GM12878 (cell line): ENCODE measurements at regions not wholly inside any gene's neighbourhood (a gene's known extent, or its start where the extent isn't known, plus 50 kb on each side); places are given as distances from the start of the nearest gene placed in this dataset.

Experiments used
- ATAC-seq: fragments of 200-7000 bp; cut with Tn5 transposase; 3 replicates; pipeline ENCODE4 v1.9.1; 2020; ENCODE audit warnings: mild to moderate bottlenecking, moderate library complexity
- BruUV-seq: library from RNA; stranded (reverse); fragments of 400-500 nt; replicated peaks from 2 replicates; lab custom pipeline; 2021; lab: Mats Ljungman, UMichigan
- CTCF ChIA-PET: fragments of 300-600 bp; sonication (Branson Sonifier 250); formaldehyde crosslinking; extraction: SDS; loops from one replicate; lab custom pipeline; 2021; ENCODE audit warnings: inconsistent platforms; lab: Yijun Ruan, JAX
- POLR2A ChIA-PET: fragments of 350-600 bp; formaldehyde crosslinking; extraction: SDS; loops from one replicate; lab custom pipeline; 2021; ENCODE audit warnings: inconsistent platforms; lab: Charles Lee
- RAD21 ChIA-PET: fragments of 300-600 bp; sonication (Branson Sonifier 250); formaldehyde crosslinking; loops from one replicate; lab custom pipeline; 2023; ENCODE audit warnings: antibody characterized with exemption; ENCODE audit not compliant: unreplicated experiment; lab: Charles Lee
- SMC1A ChIA-PET: fragments of 300-600 bp; sonication (Branson Sonifier 250); formaldehyde crosslinking; loops from one replicate; lab custom pipeline; 2023; ENCODE audit not compliant: unreplicated experiment, uncharacterized antibody; lab: Charles Lee
- DNase-seq: peaks from one replicate; pipeline ENCODE4 v3.0.0-alpha.2; 2011; ENCODE audit warnings: low read depth, low spot score
- FAIRE-seq: peaks from 3 replicates; lab custom pipeline; 2011; peaks lifted over from hg19 to GRCh38; lab: Jason Lieb, UNC
- H2AFZ ChIP-seq: 2 replicates; pipeline ENCODE4 v1.6.0; 2011; ENCODE audit warnings: low read depth, low read length, control low read depth; ENCODE audit not compliant: control insufficient read depth
- H3K27ac ChIP-seq: 2 replicates; pipeline ENCODE4 v1.5.1; 2011; ENCODE audit warnings: control low read depth; ENCODE audit not compliant: control insufficient read depth, insufficient read depth
- H3K27me3 ChIP-seq, 2 experiments: replicated peaks in 1 of 2; 2 replicates each; pipeline versions ENCODE4 v1.6.0 to v1.6.1; 2011; ENCODE audit warnings: low read length in 1 of 2; ENCODE audit not compliant: control insufficient read depth in 2 of 2, insufficient read depth in 2 of 2
- H3K36me3 ChIP-seq, 2 experiments: 2 replicates each; pipeline ENCODE4 v1.5.1; 2011; ENCODE audit warnings: low read length in 1 of 2; ENCODE audit not compliant: control insufficient read depth in 2 of 2, insufficient read depth in 2 of 2
- H3K4me1 ChIP-seq: 2 replicates; pipeline ENCODE4 v1.6.1; 2011; ENCODE audit warnings: mild to moderate bottlenecking, low read length, moderate library complexity, mixed read lengths; ENCODE audit not compliant: control insufficient read depth, insufficient read depth
- H3K4me2 ChIP-seq: 2 replicates; pipeline ENCODE4 v1.6.0; 2011; ENCODE audit warnings: control low read depth; ENCODE audit not compliant: control insufficient read depth, insufficient read depth
- H3K4me3 ChIP-seq: fragments of 200-600 bp; sonication (generic); 2 replicates; pipeline ENCODE4 v1.5.1; 2016
- H3K79me2 ChIP-seq: 2 replicates; pipeline ENCODE4 v1.6.0; 2011; ENCODE audit warnings: low read length; ENCODE audit not compliant: control insufficient read depth, insufficient read depth
- H3K9ac ChIP-seq: 2 replicates; pipeline ENCODE4 v1.8.0; 2011; ENCODE audit warnings: low read length, control low read depth, mixed read lengths; ENCODE audit not compliant: control insufficient read depth, insufficient read depth
- H3K9me3 ChIP-seq: replicated peaks from 3 replicates; pipeline ENCODE4 v1.5.1; 2011; ENCODE audit warnings: mild to moderate bottlenecking, low read length; ENCODE audit not compliant: control insufficient read depth, insufficient read depth
- H4K20me1 ChIP-seq: 2 replicates; pipeline ENCODE4 v1.6.0; 2011; ENCODE audit not compliant: control insufficient read depth, insufficient read depth
- CBX3 ChIP-seq: fragments of 200-600 bp; sonication (generic); IDR thresholded peaks from 2 replicates; pipeline ENCODE4 v1.6.1; 2016; ENCODE audit warnings: low read depth, borderline replicate concordance
- CBX5 ChIP-seq: sonication (generic); IDR thresholded peaks from 2 replicates; pipeline ENCODE4 v1.6.1; 2016; ENCODE audit warnings: low read depth, moderate library complexity, mild to moderate bottlenecking, inconsistent platforms
- DPF2 ChIP-seq: fragments of 450-650 bp; IDR thresholded peaks from 2 replicates; pipeline ENCODE4 v1.6.1; 2017; ENCODE audit warnings: mild to moderate bottlenecking
- NFYB ChIP-seq: IDR thresholded peaks from 2 replicates; pipeline ENCODE4 v1.6.1; 2011; ENCODE audit warnings: low read depth, mild to moderate bottlenecking, low read length, improper control_type of control experiment, moderate library complexity; ENCODE audit not compliant: insufficient read depth
- RAD21 ChIP-seq: IDR thresholded peaks from 2 replicates; pipeline ENCODE4 v1.6.1; 2011; ENCODE audit warnings: mild to moderate bottlenecking, low read depth, low read length, moderate library complexity; ENCODE audit not compliant: insufficient read depth
- SP1 ChIP-seq: IDR thresholded peaks from one replicate; pipeline ENCODE4 v1.6.1; 2011; ENCODE audit warnings: low read depth, low read length
- WGBS: methylation state at CpG from one replicate; pipeline ENCODE4 v1.1.6; 2016; ENCODE audit warnings: low lambda C conversion rate; ENCODE audit not compliant: insufficient replicate concordance, insufficient coverage; ENCODE audit errors: missing lambda C conversion rate; 5-methylcytosine and 5-hydroxymethylcytosine counted together
- in situ Hi-C: fragments of 300-500 bp; cut with MboI; formaldehyde crosslinking; loops from 9 replicates; pipeline ENCODE4 v1.14.3; 2018; ENCODE audit warnings: mixed read lengths
- intact Hi-C: fragments of 100-400 bp; cut with micrococcal nuclease; formaldehyde crosslinking; loops from one replicate; pipeline ENCODE4 v1.14.2; 2022; ENCODE audit not compliant: unreplicated experiment
- TF ChIP-seq, protein P1 (sequence below): fragments of 450-650 bp; IDR thresholded peaks from 2 replicates; pipeline ENCODE4 v1.6.1; 2017; ENCODE audit warnings: antibody characterized with exemption, mild to moderate bottlenecking, moderate library complexity
- TF ChIP-seq, protein P2 (sequence below): IDR thresholded peaks from 2 replicates; pipeline ENCODE4 v1.6.1; 2012; ENCODE audit warnings: low read depth, low read length, improper control_type of control experiment
- TF ChIP-seq, protein P3 (sequence below): IDR thresholded peaks from 2 replicates; pipeline ENCODE4 v1.6.1; 2012; ENCODE audit warnings: mild to moderate bottlenecking, low read depth, low read length
- TF ChIP-seq, protein P4 (sequence below): fragments of 450-650 bp; formaldehyde crosslinking; IDR thresholded peaks from 2 replicates; pipeline ENCODE4 v1.4.0; 2020; ENCODE audit warnings: mild to moderate bottlenecking, moderate library complexity

DNA sequence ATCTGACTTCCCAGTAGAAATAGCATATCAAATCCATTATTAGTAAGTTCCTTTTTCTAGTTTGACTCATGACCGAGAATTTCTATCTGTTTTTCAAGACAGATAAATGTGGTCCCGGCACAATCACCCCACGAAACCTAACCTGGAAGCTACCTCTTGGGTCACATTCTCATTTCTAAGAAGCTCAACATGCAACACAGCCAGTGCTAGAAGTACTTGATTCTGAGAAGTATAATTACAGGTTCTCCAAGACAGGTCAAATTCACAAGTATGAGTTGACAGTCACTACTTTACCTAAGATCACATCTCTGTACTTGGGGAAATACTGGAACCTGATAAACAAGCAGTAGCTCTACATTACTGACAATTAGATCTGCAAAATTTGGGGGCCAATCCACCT lies 54.0 kb upstream of the PLAC1 start:
- H3K4me3 ChIP-seq, result no peak overlapping the region
- TF ChIP-seq, protein P1, sequence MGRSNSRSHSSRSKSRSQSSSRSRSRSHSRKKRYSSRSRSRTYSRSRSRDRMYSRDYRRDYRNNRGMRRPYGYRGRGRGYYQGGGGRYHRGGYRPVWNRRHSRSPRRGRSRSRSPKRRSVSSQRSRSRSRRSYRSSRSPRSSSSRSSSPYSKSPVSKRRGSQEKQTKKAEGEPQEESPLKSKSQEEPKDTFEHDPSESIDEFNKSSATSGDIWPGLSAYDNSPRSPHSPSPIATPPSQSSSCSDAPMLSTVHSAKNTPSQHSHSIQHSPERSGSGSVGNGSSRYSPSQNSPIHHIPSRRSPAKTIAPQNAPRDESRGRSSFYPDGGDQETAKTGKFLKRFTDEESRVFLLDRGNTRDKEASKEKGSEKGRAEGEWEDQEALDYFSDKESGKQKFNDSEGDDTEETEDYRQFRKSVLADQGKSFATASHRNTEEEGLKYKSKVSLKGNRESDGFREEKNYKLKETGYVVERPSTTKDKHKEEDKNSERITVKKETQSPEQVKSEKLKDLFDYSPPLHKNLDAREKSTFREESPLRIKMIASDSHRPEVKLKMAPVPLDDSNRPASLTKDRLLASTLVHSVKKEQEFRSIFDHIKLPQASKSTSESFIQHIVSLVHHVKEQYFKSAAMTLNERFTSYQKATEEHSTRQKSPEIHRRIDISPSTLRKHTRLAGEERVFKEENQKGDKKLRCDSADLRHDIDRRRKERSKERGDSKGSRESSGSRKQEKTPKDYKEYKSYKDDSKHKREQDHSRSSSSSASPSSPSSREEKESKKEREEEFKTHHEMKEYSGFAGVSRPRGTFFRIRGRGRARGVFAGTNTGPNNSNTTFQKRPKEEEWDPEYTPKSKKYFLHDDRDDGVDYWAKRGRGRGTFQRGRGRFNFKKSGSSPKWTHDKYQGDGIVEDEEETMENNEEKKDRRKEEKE, result no peak
- no peak for TF ChIP-seq RAD21
- no peak for TF ChIP-seq DPF2
- no peak for TF ChIP-seq SP1
- TF ChIP-seq, protein P2, sequence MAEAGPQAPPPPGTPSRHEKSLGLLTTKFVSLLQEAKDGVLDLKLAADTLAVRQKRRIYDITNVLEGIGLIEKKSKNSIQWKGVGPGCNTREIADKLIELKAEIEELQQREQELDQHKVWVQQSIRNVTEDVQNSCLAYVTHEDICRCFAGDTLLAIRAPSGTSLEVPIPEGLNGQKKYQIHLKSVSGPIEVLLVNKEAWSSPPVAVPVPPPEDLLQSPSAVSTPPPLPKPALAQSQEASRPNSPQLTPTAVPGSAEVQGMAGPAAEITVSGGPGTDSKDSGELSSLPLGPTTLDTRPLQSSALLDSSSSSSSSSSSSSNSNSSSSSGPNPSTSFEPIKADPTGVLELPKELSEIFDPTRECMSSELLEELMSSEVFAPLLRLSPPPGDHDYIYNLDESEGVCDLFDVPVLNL, result no peak
- TF ChIP-seq, protein P3, sequence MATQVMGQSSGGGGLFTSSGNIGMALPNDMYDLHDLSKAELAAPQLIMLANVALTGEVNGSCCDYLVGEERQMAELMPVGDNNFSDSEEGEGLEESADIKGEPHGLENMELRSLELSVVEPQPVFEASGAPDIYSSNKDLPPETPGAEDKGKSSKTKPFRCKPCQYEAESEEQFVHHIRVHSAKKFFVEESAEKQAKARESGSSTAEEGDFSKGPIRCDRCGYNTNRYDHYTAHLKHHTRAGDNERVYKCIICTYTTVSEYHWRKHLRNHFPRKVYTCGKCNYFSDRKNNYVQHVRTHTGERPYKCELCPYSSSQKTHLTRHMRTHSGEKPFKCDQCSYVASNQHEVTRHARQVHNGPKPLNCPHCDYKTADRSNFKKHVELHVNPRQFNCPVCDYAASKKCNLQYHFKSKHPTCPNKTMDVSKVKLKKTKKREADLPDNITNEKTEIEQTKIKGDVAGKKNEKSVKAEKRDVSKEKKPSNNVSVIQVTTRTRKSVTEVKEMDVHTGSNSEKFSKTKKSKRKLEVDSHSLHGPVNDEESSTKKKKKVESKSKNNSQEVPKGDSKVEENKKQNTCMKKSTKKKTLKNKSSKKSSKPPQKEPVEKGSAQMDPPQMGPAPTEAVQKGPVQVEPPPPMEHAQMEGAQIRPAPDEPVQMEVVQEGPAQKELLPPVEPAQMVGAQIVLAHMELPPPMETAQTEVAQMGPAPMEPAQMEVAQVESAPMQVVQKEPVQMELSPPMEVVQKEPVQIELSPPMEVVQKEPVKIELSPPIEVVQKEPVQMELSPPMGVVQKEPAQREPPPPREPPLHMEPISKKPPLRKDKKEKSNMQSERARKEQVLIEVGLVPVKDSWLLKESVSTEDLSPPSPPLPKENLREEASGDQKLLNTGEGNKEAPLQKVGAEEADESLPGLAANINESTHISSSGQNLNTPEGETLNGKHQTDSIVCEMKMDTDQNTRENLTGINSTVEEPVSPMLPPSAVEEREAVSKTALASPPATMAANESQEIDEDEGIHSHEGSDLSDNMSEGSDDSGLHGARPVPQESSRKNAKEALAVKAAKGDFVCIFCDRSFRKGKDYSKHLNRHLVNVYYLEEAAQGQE, result no peak
- no peak for TF ChIP-seq NFYB
- no peak for TF ChIP-seq CBX5
- TF ChIP-seq, protein P4, sequence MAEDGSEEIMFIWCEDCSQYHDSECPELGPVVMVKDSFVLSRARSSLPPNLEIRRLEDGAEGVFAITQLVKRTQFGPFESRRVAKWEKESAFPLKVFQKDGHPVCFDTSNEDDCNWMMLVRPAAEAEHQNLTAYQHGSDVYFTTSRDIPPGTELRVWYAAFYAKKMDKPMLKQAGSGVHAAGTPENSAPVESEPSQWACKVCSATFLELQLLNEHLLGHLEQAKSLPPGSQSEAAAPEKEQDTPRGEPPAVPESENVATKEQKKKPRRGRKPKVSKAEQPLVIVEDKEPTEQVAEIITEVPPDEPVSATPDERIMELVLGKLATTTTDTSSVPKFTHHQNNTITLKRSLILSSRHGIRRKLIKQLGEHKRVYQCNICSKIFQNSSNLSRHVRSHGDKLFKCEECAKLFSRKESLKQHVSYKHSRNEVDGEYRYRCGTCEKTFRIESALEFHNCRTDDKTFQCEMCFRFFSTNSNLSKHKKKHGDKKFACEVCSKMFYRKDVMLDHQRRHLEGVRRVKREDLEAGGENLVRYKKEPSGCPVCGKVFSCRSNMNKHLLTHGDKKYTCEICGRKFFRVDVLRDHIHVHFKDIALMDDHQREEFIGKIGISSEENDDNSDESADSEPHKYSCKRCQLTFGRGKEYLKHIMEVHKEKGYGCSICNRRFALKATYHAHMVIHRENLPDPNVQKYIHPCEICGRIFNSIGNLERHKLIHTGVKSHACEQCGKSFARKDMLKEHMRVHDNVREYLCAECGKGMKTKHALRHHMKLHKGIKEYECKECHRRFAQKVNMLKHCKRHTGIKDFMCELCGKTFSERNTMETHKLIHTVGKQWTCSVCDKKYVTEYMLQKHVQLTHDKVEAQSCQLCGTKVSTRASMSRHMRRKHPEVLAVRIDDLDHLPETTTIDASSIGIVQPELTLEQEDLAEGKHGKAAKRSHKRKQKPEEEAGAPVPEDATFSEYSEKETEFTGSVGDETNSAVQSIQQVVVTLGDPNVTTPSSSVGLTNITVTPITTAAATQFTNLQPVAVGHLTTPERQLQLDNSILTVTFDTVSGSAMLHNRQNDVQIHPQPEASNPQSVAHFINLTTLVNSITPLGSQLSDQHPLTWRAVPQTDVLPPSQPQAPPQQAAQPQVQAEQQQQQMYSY, result no peak
- no peak for TF ChIP-seq CBX3
- H3K9ac ChIP-seq, result no peak overlapping the region
- no TSS peak for BruUV-seq
- FAIRE-seq, result peak; percentile 56
- H4K20me1 ChIP-seq, result no peaks in the 10 kb centered on the region
- SMC1A ChIA-PET, result no interaction called here
- POLR2A ChIA-PET, result interaction anchor here (0.5 kb wide), 1 partner anchor 1779 kb away, joined by 3 read pairs; no protein-coding TSS in a partner anchor
- H3K4me1 ChIP-seq, result no peaks in the 10 kb centered on the region
- no peak overlapping the region for H2AFZ ChIP-seq
- no peaks in the 10 kb centered on the region for H3K36me3 ChIP-seq
- H3K4me2 ChIP-seq, result no peak overlapping the region
- no peak; the same call in 1 of the 3 replicates for ATAC-seq
- no peaks in the 10 kb centered on the region for H3K79me2 ChIP-seq
- no peak overlapping the region for H3K27ac ChIP-seq
- intact Hi-C loops, result no loop called here
- no peak for DNase-seq
- CTCF ChIA-PET, result interaction anchor here (1.2 kb wide), 1 partner anchor 10 kb away, joined by 3 read pairs; no protein-coding TSS in a partner anchor
- H3K9me3 ChIP-seq, result no peaks in the 10 kb centered on the region
- H3K27me3 ChIP-seq, result no peaks in the 10 kb centered on the region
- WGBS, result 2% methylated on average over 3 of the region's 3 CpGs
- in situ Hi-C loops, result no loop called here
- RAD21 ChIA-PET, result no interaction called here
